SK-N-SH (cell line): ENCODE measurements at regions not wholly inside any gene's neighbourhood (a gene's known extent, or its start where the extent isn't known, plus 50 kb on each side); places are given as distances from the start of the nearest gene placed in this dataset.

Experiments used
- CTCF ChIA-PET: fragments of 300-600, 350-600 bp; formaldehyde crosslinking; extraction: SDS; loops from one replicate; lab custom pipeline; 2021; lab: Yijun Ruan, JAX
- POLR2A ChIA-PET: fragments of 350-600 bp; sonication (Branson Sonifier 250); formaldehyde crosslinking; extraction: SDS; loops from one replicate; lab custom pipeline; 2020; ENCODE audit warnings: antibody characterized with exemption, inconsistent platforms; lab: Yijun Ruan, JAX
- DNase-seq: peaks from one replicate; pipeline ENCODE4 v3.0.0; 2012
- H2AFZ ChIP-seq: fragments of 200-600 bp; sonication (generic); 2 replicates; pipeline ENCODE4 v1.8.1; 2016; ENCODE audit warnings: antibody characterized with exemption, mild to moderate bottlenecking, low read depth
- H3F3A ChIP-seq: fragments of 200-600 bp; sonication (generic); replicated peaks from 2 replicates; pipeline ENCODE3; 2016; ENCODE audit warnings: antibody characterized with exemption, mild to moderate bottlenecking; ENCODE audit not compliant: insufficient read depth
- H3K27ac ChIP-seq, 2 experiments: fragments of 200-500 bp in 1 of 2; fragments of 200-600 bp in 1 of 2; sonication (Bioruptor generic) in 1 of 2; sonication (generic), shearing (Covaris generic) in 1 of 2; 2 replicates each; pipeline versions ENCODE4 v1.5.1 to v1.6.1; 2014 to 2016; ENCODE audit warnings: low read depth in 2 of 2, inconsistent platforms in 1 of 2, low read length in 1 of 2, mild to moderate bottlenecking in 1 of 2, mixed read lengths in 1 of 2
- H3K27me3 ChIP-seq: fragments of 200-600 bp; sonication (generic), shearing (Covaris generic); 2 replicates; pipeline ENCODE4 v1.6.1; 2016; ENCODE audit warnings: mixed run types; ENCODE audit not compliant: insufficient read depth
- H3K36me3 ChIP-seq, 2 experiments: fragments of 200-500 bp in 1 of 2; fragments of 200-600 bp in 1 of 2; sonication (Bioruptor generic) in 1 of 2; sonication (generic) in 1 of 2; replicated peaks in 1 of 2; 2 replicates each; pipeline versions ENCODE3 to v1.5.1; 2014 to 2016; ENCODE audit warnings: low read length in 1 of 2, mild to moderate bottlenecking in 1 of 2; ENCODE audit not compliant: insufficient read depth in 2 of 2, control insufficient read depth in 1 of 2
- H3K4me1 ChIP-seq, 2 experiments: fragments of 200-500 bp in 1 of 2; fragments of 200-600 bp in 1 of 2; sonication (Bioruptor generic) in 1 of 2; sonication (generic), shearing (Covaris generic) in 1 of 2; 2 replicates each; pipeline versions ENCODE4 v1.5.1 to v1.6.1; 2014 to 2016; ENCODE audit warnings: low read depth in 1 of 2, low read length in 1 of 2, mixed run types in 1 of 2; ENCODE audit not compliant: insufficient read depth in 2 of 2, control insufficient read depth in 1 of 2
- H3K4me2 ChIP-seq: fragments of 200-600 bp; sonication (generic), shearing (Covaris generic); 2 replicates; pipeline ENCODE4 v1.6.1; 2017; ENCODE audit warnings: mixed run types
- H3K4me3 ChIP-seq, 2 experiments: fragments of 200-500 bp in 1 of 2; fragments of 200-600 bp in 1 of 2; sonication (Bioruptor generic) in 1 of 2; sonication (generic), shearing (Covaris generic) in 1 of 2; 2 replicates each; pipeline versions ENCODE4 v1.5.1 to v1.8.1; 2014 to 2016; ENCODE audit warnings: low read depth in 2 of 2, inconsistent platforms in 1 of 2, low read length in 1 of 2, mild to moderate bottlenecking in 1 of 2, mixed read lengths in 1 of 2, moderate library complexity in 1 of 2
- H3K79me2 ChIP-seq: fragments of 200-600 bp; sonication (generic); 2 replicates; pipeline ENCODE4 v1.8.1; 2017; ENCODE audit warnings: mild to moderate bottlenecking; ENCODE audit not compliant: insufficient read depth
- H3K9ac ChIP-seq: fragments of 200-600 bp; sonication (generic); 2 replicates; pipeline ENCODE4 v1.6.1; 2017; ENCODE audit warnings: mixed run types
- H3K9me2 ChIP-seq: fragments of 200-600 bp; sonication (generic); 2 replicates; pipeline ENCODE4 v1.6.1; 2017; ENCODE audit warnings: mixed run types
- H3K9me3 ChIP-seq: fragments of 200-600 bp; sonication (generic); 2 replicates; pipeline ENCODE4 v1.6.1; 2017; ENCODE audit warnings: mixed run types, mild to moderate bottlenecking, moderate library complexity
- H4K20me1 ChIP-seq: fragments of 200-600 bp; sonication (generic); 2 replicates; pipeline ENCODE4 v1.6.1; 2017; ENCODE audit warnings: mild to moderate bottlenecking, mixed run types; ENCODE audit not compliant: insufficient read depth
- EP300 ChIP-seq, 2 experiments: IDR thresholded peaks; 2 replicates each; pipeline versions ENCODE4 v1.4.0 to v1.6.1; 2012; ENCODE audit warnings: borderline replicate concordance in 1 of 2, low read depth in 1 of 2, low read length in 1 of 2
- EZH2phosphoT487 ChIP-seq: fragments of 200-600 bp; sonication (generic); IDR thresholded peaks from 2 replicates; pipeline ENCODE4 v1.6.1; 2017; ENCODE audit warnings: low read depth, mixed run types, mild to moderate bottlenecking, antibody characterized with exemption, moderate library complexity, borderline replicate concordance
- FOSL2 ChIP-seq: IDR thresholded peaks from 2 replicates; pipeline ENCODE4 v1.4.0; 2012; ENCODE audit warnings: low read depth, mild to moderate bottlenecking, moderate library complexity, borderline replicate concordance
- FOXJ3 ChIP-seq: sonication (generic); formaldehyde crosslinking; IDR thresholded peaks from 2 replicates; pipeline ENCODE4 v1.5.1; 2020; ENCODE audit warnings: mild to moderate bottlenecking, missing genetic modification reagents
- FOXM1 ChIP-seq: IDR thresholded peaks from 2 replicates; pipeline ENCODE4 v1.4.0; 2012; ENCODE audit warnings: low read depth, mild to moderate bottlenecking
- IRF3 ChIP-seq: fragments of 150-350 bp; IDR thresholded peaks from 2 replicates; pipeline ENCODE4 v1.6.1; 2016; ENCODE audit warnings: mild to moderate bottlenecking, low read depth, low read length
- MAX ChIP-seq: IDR thresholded peaks from 2 replicates; pipeline ENCODE4 v1.4.0; 2012; ENCODE audit warnings: low read depth
- MEF2A ChIP-seq: IDR thresholded peaks from 2 replicates; pipeline ENCODE4 v1.4.0; 2012; ENCODE audit warnings: low read depth, borderline replicate concordance
- MXI1 ChIP-seq: IDR thresholded peaks from 2 replicates; pipeline ENCODE4 v1.6.1; 2012; ENCODE audit warnings: mild to moderate bottlenecking, low read depth, low read length, improper control_type of control experiment
- NFIC ChIP-seq: IDR thresholded peaks from 2 replicates; pipeline ENCODE4 v1.4.0; 2012; ENCODE audit warnings: borderline replicate concordance
- POLR2AphosphoS5 ChIP-seq: IDR thresholded peaks from 2 replicates; pipeline ENCODE4 v1.6.1; 2012; ENCODE audit warnings: low read depth, low read length
- RAD21 ChIP-seq: IDR thresholded peaks from 2 replicates; pipeline ENCODE4 v1.6.1; 2012; ENCODE audit warnings: mild to moderate bottlenecking, low read length
- RCOR1 ChIP-seq: fragments of 150-350 bp; IDR thresholded peaks from 2 replicates; pipeline ENCODE4 v1.6.1; 2017; ENCODE audit warnings: antibody characterized with exemption, low read length
- RFX5 ChIP-seq: IDR thresholded peaks from 2 replicates; pipeline ENCODE4 v1.6.1; 2012; ENCODE audit warnings: mild to moderate bottlenecking, improper control_type of control experiment, low read length
- RXRA ChIP-seq: IDR thresholded peaks from 2 replicates; pipeline ENCODE4 v1.4.0; 2012; ENCODE audit warnings: low read depth, mild to moderate bottlenecking, borderline replicate concordance
- SIN3A ChIP-seq: IDR thresholded peaks from 2 replicates; pipeline ENCODE4 v1.6.1; 2012; ENCODE audit warnings: low read depth, mild to moderate bottlenecking, low read length, moderate library complexity, borderline replicate concordance
- SMC3 ChIP-seq: IDR thresholded peaks from 2 replicates; pipeline ENCODE4 v1.6.1; 2012; ENCODE audit warnings: low read depth, low read length, improper control_type of control experiment
- TEAD4 ChIP-seq: IDR thresholded peaks from 2 replicates; pipeline ENCODE4 v1.4.0; 2012; ENCODE audit warnings: mild to moderate bottlenecking, borderline replicate concordance; ENCODE audit not compliant: insufficient read depth
- USF2 ChIP-seq: fragments of 150-350 bp; IDR thresholded peaks from 2 replicates; pipeline ENCODE4 v1.6.1; 2017; ENCODE audit warnings: antibody characterized with exemption, low read length, low read depth, borderline replicate concordance
- YY1 ChIP-seq: IDR thresholded peaks from 2 replicates; pipeline ENCODE4 v1.4.0; 2012; ENCODE audit warnings: low read depth, mild to moderate bottlenecking
- ZBTB33 ChIP-seq: IDR thresholded peaks from 2 replicates; pipeline ENCODE4 v1.4.0; 2012; ENCODE audit warnings: low read depth, borderline replicate concordance
- WGBS: methylation state at CpG from one replicate; pipeline ENCODE4 v1.1.6; 2017; ENCODE audit warnings: low lambda C conversion rate; 5-methylcytosine and 5-hydroxymethylcytosine counted together

GRCh38 chr2:146748046-146748445 lies 1096.8 kb upstream of the ACVR2A start:
- H3K4me3 ChIP-seq = no peak overlapping the region
- H3K79me2 ChIP-seq = no peaks in the 10 kb centered on the region
- ChIA-PET POLR2A (no interaction called here), CTCF (interaction anchor here (1.0 kb wide), 1 partner anchor 9 kb away, joined by 3 read pairs; no protein-coding TSS in a partner anchor)
- no peak overlapping the region for H3K4me2 ChIP-seq
- H3K9ac ChIP-seq = no peak overlapping the region
- no peak for DNase-seq
- no peaks in the 10 kb centered on the region for H3K9me3 ChIP-seq
- no peak overlapping the region for H3K27ac ChIP-seq
- WGBS = 10% methylated on average over 3 of the region's 3 CpGs
- H3K36me3 ChIP-seq = no peaks in the 10 kb centered on the region
- no peaks in the 10 kb centered on the region for H3K9me2 ChIP-seq
- TF ChIP-seq RXRA (no peak), USF2 (no peak), EZH2phosphoT487 (no peak), POLR2AphosphoS5 (no peak), FOSL2 (no peak), MXI1 (no peak), SIN3A (no peak), EP300 (IDR thresholded peaks at IDR 0.05; ENCODE audit: borderline replicate concordance in 1 of 2, low read depth in 1 of 2, low read length in 1 of 2) (no peak), FOXJ3 (CRISPR knock-in tag) (no peak), ZBTB33 (no peak), FOXM1 (no peak), SMC3 (no peak)
- H3K27me3 ChIP-seq = no peaks in the 10 kb centered on the region; the same call in 1 of the 2 replicates
- H2AFZ ChIP-seq = no peak overlapping the region
- H3F3A ChIP-seq = no peaks in the 10 kb centered on the region
- H3K4me1 ChIP-seq = no peaks in the 10 kb centered on the region
- H4K20me1 ChIP-seq = no peaks in the 10 kb centered on the region

GRCh38 chr2:146741260-146741659 lies 1103.6 kb upstream of the ACVR2A start:
- H3K4me3 ChIP-seq = no peak overlapping the region
- no peak overlapping the region for H3K9ac ChIP-seq
- no peaks in the 10 kb centered on the region for H3K79me2 ChIP-seq
- H4K20me1 ChIP-seq = no peaks in the 10 kb centered on the region
- no peaks in the 10 kb centered on the region for H3F3A ChIP-seq
- no peaks in the 10 kb centered on the region for H3K4me1 ChIP-seq
- H3K27me3 ChIP-seq = peaks cover 8% of the 10 kb centered on the region; the same call in 1 of the 2 replicates
- DNase-seq = no peak
- ChIA-PET CTCF (no interaction called here), POLR2A (no interaction called here)
- H3K27ac ChIP-seq = no peak overlapping the region
- H3K4me2 ChIP-seq = no peak overlapping the region
- no peaks in the 10 kb centered on the region for H3K36me3 ChIP-seq
- whole genome bisulfite sequencing = 33% methylated on average over 4 of the region's 4 CpGs
- H3K9me2 ChIP-seq = no peaks in the 10 kb centered on the region
- H3K9me3 ChIP-seq = no peaks in the 10 kb centered on the region
- H2AFZ ChIP-seq = no peak overlapping the region
- no peak for TF ChIP-seq RAD21
- no peak for TF ChIP-seq IRF3
- no peak for TF ChIP-seq YY1
- TF ChIP-seq MAX = no peak
- no peak for TF ChIP-seq ZBTB33
- no peak for TF ChIP-seq FOSL2
- TF ChIP-seq SIN3A = no peak
- no peak for TF ChIP-seq TEAD4
- no peak for TF ChIP-seq NFIC
- TF ChIP-seq RFX5 = no peak
- no peak for TF ChIP-seq MEF2A
- no peak for TF ChIP-seq FOXM1
- no peak for TF ChIP-seq EZH2phosphoT487
- TF ChIP-seq MXI1 = no peak
- TF ChIP-seq SMC3 = no peak
- TF ChIP-seq RCOR1 = no peak
- TF ChIP-seq EP300 (IDR thresholded peaks at IDR 0.05; ENCODE audit: borderline replicate concordance in 1 of 2, low read depth in 1 of 2, low read length in 1 of 2) = no peak
